Body of pancreas (tissue), 4 donors: ENCODE measurements at regions not wholly inside any gene's neighbourhood (a gene's known extent, or its start where the extent isn't known, plus 50 kb on each side); places are given as distances from the start of the nearest gene placed in this dataset.

Experiments
- POLR2A ChIP-seq, 3 donors: fragments of 450-650 bp; IDR thresholded peaks; one replicate each; pipeline ENCODE4 v1.6.1; 2016; ENCODE audit warnings: antibody characterized with exemption in 3 of 3, mild to moderate bottlenecking in 2 of 3
- TF ChIP-seq, protein P1 (sequence below), 7 experiments: fragments of 450-650 bp in 4 of 7; fragments of 200-600 bp in 3 of 7; sonication (generic) in 3 of 7; IDR thresholded peaks; one replicate each; pipeline ENCODE4 v1.5.1; 2016 to 2019; ENCODE audit warnings: antibody characterized with exemption in 7 of 7

DNA sequence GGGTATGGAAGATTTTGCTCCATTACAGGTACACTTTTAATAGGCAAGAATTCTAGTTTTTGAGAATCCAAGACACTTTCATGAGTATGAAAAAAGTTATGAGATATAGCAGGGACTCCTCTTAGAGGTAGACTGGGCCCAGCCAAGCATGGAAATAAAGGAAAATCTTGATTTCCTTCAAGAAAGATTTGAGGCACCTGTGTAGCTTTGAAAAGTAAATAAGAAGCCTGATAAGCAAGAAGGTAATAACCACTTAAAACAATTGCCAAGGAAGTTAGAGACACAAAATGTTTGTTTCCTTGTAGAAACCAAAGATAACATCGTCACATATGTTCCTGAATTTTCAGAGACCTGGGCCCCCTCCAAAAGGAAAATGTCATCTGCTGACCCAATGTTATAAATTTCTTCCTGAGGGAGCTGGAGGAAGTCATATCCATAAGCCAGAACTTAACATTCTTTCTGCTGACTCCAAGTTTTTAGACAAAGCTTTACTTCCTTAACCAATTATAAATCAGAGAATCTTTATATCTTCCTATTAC, 314.5 kb upstream of the ANO3 start:
- TF ChIP-seq, protein P1, sequence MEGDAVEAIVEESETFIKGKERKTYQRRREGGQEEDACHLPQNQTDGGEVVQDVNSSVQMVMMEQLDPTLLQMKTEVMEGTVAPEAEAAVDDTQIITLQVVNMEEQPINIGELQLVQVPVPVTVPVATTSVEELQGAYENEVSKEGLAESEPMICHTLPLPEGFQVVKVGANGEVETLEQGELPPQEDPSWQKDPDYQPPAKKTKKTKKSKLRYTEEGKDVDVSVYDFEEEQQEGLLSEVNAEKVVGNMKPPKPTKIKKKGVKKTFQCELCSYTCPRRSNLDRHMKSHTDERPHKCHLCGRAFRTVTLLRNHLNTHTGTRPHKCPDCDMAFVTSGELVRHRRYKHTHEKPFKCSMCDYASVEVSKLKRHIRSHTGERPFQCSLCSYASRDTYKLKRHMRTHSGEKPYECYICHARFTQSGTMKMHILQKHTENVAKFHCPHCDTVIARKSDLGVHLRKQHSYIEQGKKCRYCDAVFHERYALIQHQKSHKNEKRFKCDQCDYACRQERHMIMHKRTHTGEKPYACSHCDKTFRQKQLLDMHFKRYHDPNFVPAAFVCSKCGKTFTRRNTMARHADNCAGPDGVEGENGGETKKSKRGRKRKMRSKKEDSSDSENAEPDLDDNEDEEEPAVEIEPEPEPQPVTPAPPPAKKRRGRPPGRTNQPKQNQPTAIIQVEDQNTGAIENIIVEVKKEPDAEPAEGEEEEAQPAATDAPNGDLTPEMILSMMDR (IDR thresholded peaks at IDR 0.05) = no peak
- TF ChIP-seq POLR2A (IDR thresholded peaks at IDR 0.05) = no peak
